CD4-positive, alpha-beta T cell (primary cell): ENCODE measurements at regions not wholly inside any gene's neighbourhood (a gene's known extent, or its start where the extent isn't known, plus 50 kb on each side); places are given as distances from the start of the nearest gene placed in this dataset.

Source experiments
- ATAC-seq: fragments of 200-7000 bp; cut with Tn5 transposase; one replicate; pipeline ENCODE4 v1.10.0; 2022; ENCODE audit warnings: mild to moderate bottlenecking; ENCODE audit not compliant: poor library complexity
- CTCF ChIA-PET: fragments of 350-600 bp; sonication (Branson Sonifier 250); formaldehyde crosslinking; loops from one replicate; lab custom pipeline; 2021; ENCODE audit warnings: antibody characterized with exemption, inconsistent platforms; lab: Charles Lee
- POLR2A ChIA-PET: fragments of 350-600 bp; sonication (Branson Sonifier 250); formaldehyde crosslinking; loops from one replicate; lab custom pipeline; 2021; ENCODE audit warnings: antibody characterized with exemption, inconsistent platforms; lab: Charles Lee
- DNase-seq, 14 experiments: peaks; one replicate each; pipeline ENCODE4 v3.0.0-alpha.2; 2013 to 2020; ENCODE audit warnings: mixed read lengths in 2 of 14
- H3K27ac ChIP-seq, 2 donors: one replicate each; pipeline versions ENCODE4 v1.5.1 to v1.7.0; 2013; ENCODE audit warnings: low read length in 2 of 2, low read depth in 1 of 2, mild to moderate bottlenecking in 1 of 2
- H3K27me3 ChIP-seq, 2 experiments: 1 replicate in 1 of 2; 2 replicates in 1 of 2; pipeline versions ENCODE4 v1.6.1 to v1.7.0; 2013; ENCODE audit warnings: low read length in 2 of 2, control low read depth in 1 of 2, mild to moderate bottlenecking in 1 of 2, moderate library complexity in 1 of 2; ENCODE audit not compliant: insufficient read depth in 2 of 2, control insufficient read depth in 1 of 2
- H3K36me3 ChIP-seq: one replicate; pipeline ENCODE4 v1.6.1; 2013; ENCODE audit warnings: low read length, control low read depth; ENCODE audit not compliant: insufficient read depth
- H3K4me1 ChIP-seq: one replicate; pipeline ENCODE4 v1.6.1; 2013; ENCODE audit warnings: low read length, control low read depth; ENCODE audit not compliant: insufficient read depth
- H3K4me3 ChIP-seq: one replicate; pipeline ENCODE4 v1.5.1; 2013; ENCODE audit warnings: mild to moderate bottlenecking, low read length, moderate library complexity
- H3K9me3 ChIP-seq, 2 experiments: 1 replicate in 1 of 2; 2 replicates in 1 of 2; pipeline versions ENCODE4 v1.6.1 to v1.7.0; 2013; ENCODE audit warnings: low read length in 2 of 2, mild to moderate bottlenecking in 2 of 2, control low read depth in 1 of 2, moderate library complexity in 1 of 2; ENCODE audit not compliant: control insufficient read depth in 1 of 2, insufficient read depth in 1 of 2
- H3K27ac Mint-ChIP-seq: one replicate; pipeline ENCODE4 v1.8.0; 2020; ENCODE audit warnings: mixed read lengths
- H3K27me3 Mint-ChIP-seq: one replicate; pipeline ENCODE4 v1.8.0; 2021; ENCODE audit warnings: mixed read lengths
- H3K36me3 Mint-ChIP-seq: one replicate; pipeline ENCODE4 v1.8.0; 2021; ENCODE audit warnings: low read depth, mixed read lengths
- H3K4me1 Mint-ChIP-seq: one replicate; pipeline ENCODE4 v1.8.0; 2021; ENCODE audit warnings: low read depth, mixed read lengths
- H3K4me3 Mint-ChIP-seq: one replicate; pipeline ENCODE4 v1.8.0; 2020; ENCODE audit warnings: mild to moderate bottlenecking, mixed read lengths
- H3K9me3 Mint-ChIP-seq: one replicate; pipeline ENCODE4 v1.8.0; 2020; ENCODE audit warnings: mixed read lengths
- intact Hi-C, 2 experiments: fragments of 100-400 bp; cut with DNase I in 1 of 2; cut with micrococcal nuclease in 1 of 2; formaldehyde crosslinking; loops; one replicate each; pipeline versions ENCODE4 v1.15.1 to v1.9.0; 2023 to 2025; cut with DNase I, micrococcal nuclease
- TF ChIP-seq, protein P1 (sequence below): fragments of 200-600 bp; IDR thresholded peaks from one replicate; pipeline ENCODE4 v1.8.0; 2022; ENCODE audit warnings: antibody characterized with exemption, mild to moderate bottlenecking

DNA sequence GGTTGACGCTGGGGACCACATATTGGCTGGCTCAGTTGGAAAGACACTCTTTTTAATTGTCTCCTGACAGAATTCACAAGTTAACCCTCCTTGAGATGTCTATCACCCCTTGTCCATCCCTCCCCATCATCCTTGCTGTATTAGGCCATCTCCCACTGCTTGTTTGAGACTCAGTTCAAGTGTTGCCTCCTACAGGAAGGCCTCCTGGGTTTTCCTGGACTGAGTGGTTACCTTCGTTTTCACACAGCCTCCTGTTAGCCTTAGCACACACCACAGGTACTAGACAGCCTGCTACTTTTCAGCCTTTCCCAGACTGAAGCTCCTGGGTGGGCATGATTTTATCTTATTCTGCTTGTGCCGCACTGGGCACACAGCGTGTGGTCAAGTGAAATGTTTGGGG lies 145.3 kb upstream of the STX18 start:
- Mint-ChIP-seq H3K9me3 (no peaks in the 10 kb centered on the region), H3K4me1 (no peaks in the 10 kb centered on the region)

DNA sequence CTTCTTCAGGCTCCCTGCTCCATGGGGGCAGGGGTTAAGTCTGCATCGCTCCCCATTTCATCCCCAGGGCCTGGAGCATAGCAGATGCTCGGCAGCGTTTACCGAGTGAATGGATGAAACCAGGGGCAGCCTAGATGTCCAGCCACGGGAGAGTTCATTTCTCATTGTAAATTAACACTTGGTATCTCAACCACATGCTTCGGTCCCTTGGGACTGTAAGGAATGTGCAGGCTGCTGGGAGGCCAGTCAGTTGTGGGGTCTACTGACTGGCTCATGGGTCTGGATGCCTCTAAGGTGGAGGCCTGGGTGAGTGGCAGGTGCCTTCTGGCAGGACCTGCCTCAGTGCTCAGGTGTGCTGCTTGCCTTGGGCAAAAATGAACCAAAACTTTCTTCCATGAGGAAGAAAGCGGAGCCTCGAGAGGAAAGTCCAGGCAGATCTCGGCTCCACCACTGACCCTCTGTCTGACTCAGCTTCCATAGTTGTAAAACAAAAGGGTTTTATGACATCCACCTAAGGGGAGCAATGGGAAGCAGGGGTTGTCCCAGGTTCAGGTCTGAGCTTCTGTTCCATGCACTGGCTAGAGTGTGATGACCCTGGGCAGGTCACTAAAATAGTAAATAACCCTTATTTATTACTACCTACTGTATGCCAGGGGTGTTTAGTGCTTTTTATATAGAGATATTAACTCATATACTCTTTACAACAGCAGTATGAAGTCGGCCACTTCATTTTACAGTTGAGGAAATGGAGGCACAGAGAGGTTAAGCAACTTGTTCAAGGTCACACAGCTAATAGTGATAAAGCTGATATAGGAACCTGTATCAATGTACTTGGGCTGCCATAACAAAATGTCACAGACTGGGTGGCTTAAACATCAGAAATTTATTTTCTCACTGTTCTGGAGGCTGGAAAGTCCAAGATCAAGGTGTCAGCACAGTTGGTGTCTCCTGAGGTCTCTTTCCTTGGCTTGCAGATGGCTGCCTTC lies 144.3 kb upstream of the STX18 start:
- Histone ChIP-seq H3K27ac (no peak overlapping the region), H3K36me3 (no peaks in the 10 kb centered on the region), H3K4me1 (no peaks in the 10 kb centered on the region), H3K9me3 (peaks cover 0 to 6% of the 10 kb centered on the region in 2 experiments), H3K27me3 (no peaks in the 10 kb centered on the region), H3K4me3 (no peak overlapping the region)
- Mint-ChIP-seq H3K9me3 (no peaks in the 10 kb centered on the region), H3K4me3 (no peak overlapping the region), H3K27me3 (no peaks in the 10 kb centered on the region), H3K4me1 (no peaks in the 10 kb centered on the region), H3K27ac (no peak overlapping the region), H3K36me3 (peaks cover 17% of the 10 kb centered on the region)
- ChIA-PET POLR2A (no interaction called here), CTCF (no interaction called here)
- DNase-seq (no peak), ATAC-seq (no peak)
- intact Hi-C loops = no loop called here
- TF ChIP-seq, protein P1, sequence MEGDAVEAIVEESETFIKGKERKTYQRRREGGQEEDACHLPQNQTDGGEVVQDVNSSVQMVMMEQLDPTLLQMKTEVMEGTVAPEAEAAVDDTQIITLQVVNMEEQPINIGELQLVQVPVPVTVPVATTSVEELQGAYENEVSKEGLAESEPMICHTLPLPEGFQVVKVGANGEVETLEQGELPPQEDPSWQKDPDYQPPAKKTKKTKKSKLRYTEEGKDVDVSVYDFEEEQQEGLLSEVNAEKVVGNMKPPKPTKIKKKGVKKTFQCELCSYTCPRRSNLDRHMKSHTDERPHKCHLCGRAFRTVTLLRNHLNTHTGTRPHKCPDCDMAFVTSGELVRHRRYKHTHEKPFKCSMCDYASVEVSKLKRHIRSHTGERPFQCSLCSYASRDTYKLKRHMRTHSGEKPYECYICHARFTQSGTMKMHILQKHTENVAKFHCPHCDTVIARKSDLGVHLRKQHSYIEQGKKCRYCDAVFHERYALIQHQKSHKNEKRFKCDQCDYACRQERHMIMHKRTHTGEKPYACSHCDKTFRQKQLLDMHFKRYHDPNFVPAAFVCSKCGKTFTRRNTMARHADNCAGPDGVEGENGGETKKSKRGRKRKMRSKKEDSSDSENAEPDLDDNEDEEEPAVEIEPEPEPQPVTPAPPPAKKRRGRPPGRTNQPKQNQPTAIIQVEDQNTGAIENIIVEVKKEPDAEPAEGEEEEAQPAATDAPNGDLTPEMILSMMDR = no peak

More for the DNA sequence above, 145.3 kb upstream of the STX18 start:
- no peaks in the 10 kb centered on the region for H3K27me3 ChIP-seq
- no peaks in the 10 kb centered on the region for H3K36me3 ChIP-seq
- intact Hi-C loops = no loop called here
- ChIA-PET CTCF (no interaction called here), POLR2A (no interaction called here)
- H3K4me3 Mint-ChIP-seq = no peak overlapping the region
- ATAC-seq (no peak), DNase-seq (no peak)
- TF ChIP-seq, protein P1 = no peak
- no peak overlapping the region for H3K27ac Mint-ChIP-seq
- H3K4me1 ChIP-seq = no peaks in the 10 kb centered on the region
- H3K27ac ChIP-seq = no peak overlapping the region
- H3K9me3 ChIP-seq = peaks cover 0 to 6% of the 10 kb centered on the region in 2 experiments
- H3K36me3 Mint-ChIP-seq = peaks cover 23% of the 10 kb centered on the region
- H3K4me3 ChIP-seq = no peak overlapping the region
- H3K27me3 Mint-ChIP-seq = no peaks in the 10 kb centered on the region

DNA sequence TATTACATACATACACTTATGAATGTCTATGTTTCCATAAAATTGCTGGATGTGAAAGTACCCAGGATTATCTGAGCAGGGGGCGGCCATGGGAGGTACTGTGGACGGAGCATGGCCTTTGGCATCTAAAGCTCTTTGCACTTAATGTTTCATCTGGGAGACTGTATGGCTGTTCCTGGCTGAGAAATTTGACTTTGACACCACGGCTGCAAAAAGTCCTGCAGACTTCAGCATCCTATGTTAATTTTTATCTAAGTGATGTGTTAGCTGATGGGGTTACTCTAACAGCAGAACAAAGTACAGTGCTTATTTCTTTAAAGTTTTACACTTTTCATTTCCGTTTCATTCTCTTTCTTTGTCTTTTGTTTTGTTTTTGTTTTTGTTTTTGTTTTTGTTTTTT lies 139.8 kb upstream of the STX18 start:
- DNase-seq (no peak), ATAC-seq (no peak)
- Mint-ChIP-seq H3K4me3 (no peak overlapping the region), H3K27me3 (no peaks in the 10 kb centered on the region), H3K9me3 (no peaks in the 10 kb centered on the region), H3K36me3 (no peaks in the 10 kb centered on the region), H3K4me1 (no peaks in the 10 kb centered on the region), H3K27ac (no peak overlapping the region)
- no peak overlapping the region for H3K4me3 ChIP-seq
- CTCF ChIA-PET = no interaction called here
- intact Hi-C loops = no loop called here
- H3K27me3 ChIP-seq = no peaks in the 10 kb centered on the region
- no peaks in the 10 kb centered on the region for H3K4me1 ChIP-seq
- no peaks in the 10 kb centered on the region for H3K9me3 ChIP-seq
- H3K27ac ChIP-seq = no peak overlapping the region
- no peaks in the 10 kb centered on the region for H3K36me3 ChIP-seq
- TF ChIP-seq, protein P1 = no peak
- POLR2A ChIA-PET = no interaction called here
